ENCODE measurements at regions not wholly inside any gene's neighbourhood (a gene's known extent, or its start where the extent isn't known, plus 50 kb on each side); places are given as distances from the start of the nearest gene placed in this dataset.
"Not testable (repeated sequence)": the region's sequence is repeated elsewhere in the genome, so short reads cannot be mapped to it uniquely, and the experiment has no call there.

GRCh38 chr2:168300460-168300859 is 53.1 kb upstream of the STK39 start:
- DNase-seq = no peak

- DNase-seq = no peak
Measured at GRCh38 chr2:168304024-168304681, 56.8 kb upstream of the STK39 start.

- no peak for DNase-seq
Measured at GRCh38 chr2:168307379-168307778, 60.0 kb upstream of the STK39 start.

GRCh38 chr2:168310580-168310979 is 63.2 kb upstream of the STK39 start:
- no peak for DNase-seq

- DNase-seq = no peak
Measured at GRCh38 chr2:168311261-168311910, 64.0 kb upstream of the STK39 start.

- DNase-seq = no peak
Measured at GRCh38 chr2:168312036-168312822, 64.8 kb upstream of the STK39 start.

- DNase-seq = no peak
Measured at GRCh38 chr2:168314236-168314635, 66.8 kb upstream of the STK39 start.

- no peak for DNase-seq
Measured at GRCh38 chr2:168315331-168316072, 68.1 kb upstream of the STK39 start.

- DNase-seq = no peak
Measured at GRCh38 chr2:168316073-168316440, 68.7 kb upstream of the STK39 start.

GRCh38 chr2:168317282-168317681 is 69.9 kb upstream of the STK39 start:
- DNase-seq = no peak

- no peak for DNase-seq
Measured at GRCh38 chr2:168320267-168320666, 72.9 kb upstream of the STK39 start.

GRCh38 chr2:168322325-168323007 is 75.1 kb upstream of the STK39 start:
- DNase-seq = no peak

GRCh38 chr2:168323529-168324021 is 76.2 kb upstream of the STK39 start:
- no peak for DNase-seq

- DNase-seq = no peak
Measured at GRCh38 chr2:168326572-168326971, 79.2 kb upstream of the STK39 start.

- no peak for DNase-seq
Measured at GRCh38 chr2:168327328-168327727, 79.9 kb upstream of the STK39 start.

GRCh38 chr2:168328421-168328820 is 81.0 kb upstream of the STK39 start:
- DNase-seq = no peak

- no peak for DNase-seq
Measured at GRCh38 chr2:168330624-168331423, 83.4 kb upstream of the STK39 start.

GRCh38 chr2:168335254-168335653 is 87.9 kb upstream of the STK39 start:
- not testable (repeated sequence) for DNase-seq

- no peak for DNase-seq
Measured at GRCh38 chr2:168336786-168337388, 89.5 kb upstream of the STK39 start.

GRCh38 chr2:168338292-168338691 is 90.9 kb upstream of the STK39 start:
- DNase-seq = no peak

GRCh38 chr2:168338803-168339437 is 91.5 kb upstream of the STK39 start:
- no peak for DNase-seq
